Peyer's patch (tissue), 4 donors: ENCODE measurements at regions not wholly inside any gene's neighbourhood (a gene's known extent, or its start where the extent isn't known, plus 50 kb on each side); places are given as distances from the start of the nearest gene placed in this dataset.
"Not testable (repeated sequence)": the region's sequence is repeated elsewhere in the genome, so short reads cannot be mapped to it uniquely, and the experiment has no call there.

ENCODE experiments used
- DNase-seq, 3 donors: peaks; one replicate each; pipeline ENCODE4 v3.0.0-alpha.2; 2017 to 2019
- H3K27ac ChIP-seq, 4 donors: fragments of 200-600 bp; sonication (generic); one replicate each; pipeline ENCODE4 v1.5.1; 2016 to 2019
- H3K27me3 ChIP-seq, 2 donors: fragments of 200-600 bp; sonication (generic); one replicate each; pipeline ENCODE4 v1.5.1; 2019
- H3K36me3 ChIP-seq, 3 donors: fragments of 200-600 bp; sonication (generic); one replicate each; pipeline ENCODE4 v1.5.1; 2016 to 2019
- H3K4me1 ChIP-seq, 4 donors: fragments of 200-600 bp; sonication (generic); one replicate each; pipeline ENCODE4 v1.5.1; 2016 to 2019
- H3K4me3 ChIP-seq, 4 donors: fragments of 200-600 bp; sonication (generic); 1 replicate in 3 of 4; 2 replicates in 1 of 4; pipeline ENCODE4 v1.5.1; 2016 to 2019; ENCODE audit warnings: mild to moderate bottlenecking in 1 of 4
- H3K9me3 ChIP-seq, 4 donors: fragments of 200-600 bp; sonication (generic); one replicate each; pipeline ENCODE4 v1.5.1; 2016 to 2019; ENCODE audit warnings: mild to moderate bottlenecking in 1 of 4
- POLR2A ChIP-seq, 2 donors: fragments of 450-650 bp; IDR thresholded peaks; one replicate each; pipeline ENCODE4 v1.5.1; 2017; ENCODE audit warnings: antibody characterized with exemption in 2 of 2, mild to moderate bottlenecking in 2 of 2, moderate library complexity in 2 of 2
- TF ChIP-seq, protein P1 (sequence below), 6 experiments: fragments of 450-650 bp in 4 of 6; fragments of 200-600 bp in 2 of 6; sonication (generic) in 1 of 6; IDR thresholded peaks; one replicate each; pipeline ENCODE4 v1.5.1; 2017 to 2019; ENCODE audit warnings: antibody characterized with exemption in 6 of 6, mild to moderate bottlenecking in 3 of 6, moderate library complexity in 1 of 6

DNA sequence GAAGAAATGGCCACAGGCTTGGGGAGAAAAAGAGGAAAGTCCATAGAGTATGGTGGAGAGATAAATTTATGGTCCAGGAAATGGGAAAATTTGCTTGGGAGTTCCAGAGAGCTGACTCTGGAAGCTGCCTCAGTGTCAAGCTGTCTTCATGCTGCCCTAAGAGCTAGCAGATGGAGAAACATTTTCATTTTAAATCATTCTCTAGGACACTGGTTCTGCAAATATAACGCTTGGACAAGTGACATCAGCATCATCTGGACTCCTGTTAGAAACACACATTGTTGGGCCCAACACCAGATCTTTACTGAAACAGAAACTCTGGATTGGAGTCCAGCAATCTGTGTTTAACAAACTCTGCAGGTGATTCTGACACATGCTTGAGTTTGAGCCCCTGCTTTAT lies 592.0 kb upstream of the KLF12 start:
- H3K4me3 ChIP-seq: no peak overlapping the region
- no peaks in the 10 kb centered on the region for H3K27me3 ChIP-seq
- H3K27ac ChIP-seq: no peak overlapping the region
- no peaks in the 10 kb centered on the region for H3K9me3 ChIP-seq
- DNase-seq: no peak
- H3K36me3 ChIP-seq: no peaks in the 10 kb centered on the region
- H3K4me1 ChIP-seq: no peaks in the 10 kb centered on the region
- TF ChIP-seq, protein P1, sequence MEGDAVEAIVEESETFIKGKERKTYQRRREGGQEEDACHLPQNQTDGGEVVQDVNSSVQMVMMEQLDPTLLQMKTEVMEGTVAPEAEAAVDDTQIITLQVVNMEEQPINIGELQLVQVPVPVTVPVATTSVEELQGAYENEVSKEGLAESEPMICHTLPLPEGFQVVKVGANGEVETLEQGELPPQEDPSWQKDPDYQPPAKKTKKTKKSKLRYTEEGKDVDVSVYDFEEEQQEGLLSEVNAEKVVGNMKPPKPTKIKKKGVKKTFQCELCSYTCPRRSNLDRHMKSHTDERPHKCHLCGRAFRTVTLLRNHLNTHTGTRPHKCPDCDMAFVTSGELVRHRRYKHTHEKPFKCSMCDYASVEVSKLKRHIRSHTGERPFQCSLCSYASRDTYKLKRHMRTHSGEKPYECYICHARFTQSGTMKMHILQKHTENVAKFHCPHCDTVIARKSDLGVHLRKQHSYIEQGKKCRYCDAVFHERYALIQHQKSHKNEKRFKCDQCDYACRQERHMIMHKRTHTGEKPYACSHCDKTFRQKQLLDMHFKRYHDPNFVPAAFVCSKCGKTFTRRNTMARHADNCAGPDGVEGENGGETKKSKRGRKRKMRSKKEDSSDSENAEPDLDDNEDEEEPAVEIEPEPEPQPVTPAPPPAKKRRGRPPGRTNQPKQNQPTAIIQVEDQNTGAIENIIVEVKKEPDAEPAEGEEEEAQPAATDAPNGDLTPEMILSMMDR (IDR thresholded peaks at IDR 0.05): no peak
- no peak for TF ChIP-seq POLR2A (IDR thresholded peaks at IDR 0.05)

DNA sequence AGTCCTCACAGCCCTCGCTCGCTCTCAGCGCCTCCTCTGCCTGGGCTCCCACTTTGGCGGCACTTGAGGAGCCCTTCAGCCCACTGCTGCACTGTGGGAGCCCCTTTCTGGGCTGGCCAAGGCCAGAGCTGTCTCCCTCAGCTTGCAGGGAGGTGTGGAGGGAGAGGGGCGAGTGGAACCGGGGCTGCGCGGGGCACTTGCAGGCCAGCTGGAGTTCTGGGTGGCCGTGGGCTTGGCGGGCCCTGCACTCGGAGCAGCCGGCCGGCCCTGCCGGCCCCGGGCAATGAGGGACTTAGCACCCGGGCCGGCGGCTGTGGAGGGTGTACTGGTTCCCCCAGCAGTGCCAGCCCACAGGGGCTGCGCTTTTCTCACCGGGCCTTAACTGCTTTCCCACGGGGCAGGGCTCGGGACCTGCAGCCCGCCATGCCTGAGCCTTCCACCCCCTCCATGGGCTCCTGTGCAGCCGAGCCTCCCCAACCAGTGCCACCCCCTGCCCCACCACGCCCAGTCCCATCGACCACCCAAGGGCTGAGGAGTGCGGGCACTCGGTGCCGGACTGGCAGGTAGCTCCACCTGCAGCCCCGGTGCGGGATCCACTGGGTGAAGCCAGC lies 584.1 kb upstream of the KLF12 start:
- not testable (repeated sequence) for H3K27ac ChIP-seq, H3K4me1 ChIP-seq, DNase-seq

DNA sequence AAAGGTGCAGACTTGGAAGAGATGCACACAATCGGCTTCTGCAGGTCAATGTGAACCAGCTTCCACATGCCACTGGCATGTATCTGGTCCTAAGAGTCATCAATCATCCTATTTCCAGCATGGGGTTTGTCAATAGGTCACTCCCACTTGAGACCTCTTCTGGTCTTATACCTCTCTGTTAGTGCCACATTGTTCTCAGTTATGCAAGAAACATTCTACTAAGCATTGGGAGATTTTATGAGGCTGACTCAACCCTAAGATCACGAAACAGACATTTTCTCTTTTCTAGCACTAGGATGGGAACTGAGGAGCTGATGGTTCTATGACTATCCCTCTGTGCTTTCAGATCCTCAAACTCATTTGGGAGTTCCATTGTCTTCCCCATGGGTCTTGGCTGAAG lies 581.5 kb upstream of the KLF12 start:
- Histone ChIP-seq H3K4me1 (no peaks in the 10 kb centered on the region), H3K4me3 (no peak overlapping the region), H3K27ac (no peak overlapping the region), H3K9me3 (no peaks in the 10 kb centered on the region), H3K36me3 (no peaks in the 10 kb centered on the region), H3K27me3 (no peaks in the 10 kb centered on the region)
- DNase-seq: no peak
- TF ChIP-seq POLR2A (IDR thresholded peaks at IDR 0.05): no peak
- TF ChIP-seq, protein P1 (IDR thresholded peaks at IDR 0.05): no peak

More for the DNA sequence above, 584.1 kb upstream of the KLF12 start:
- H3K4me3 ChIP-seq, H3K27me3 ChIP-seq, H3K9me3 ChIP-seq, H3K36me3 ChIP-seq: not testable (repeated sequence)

DNA sequence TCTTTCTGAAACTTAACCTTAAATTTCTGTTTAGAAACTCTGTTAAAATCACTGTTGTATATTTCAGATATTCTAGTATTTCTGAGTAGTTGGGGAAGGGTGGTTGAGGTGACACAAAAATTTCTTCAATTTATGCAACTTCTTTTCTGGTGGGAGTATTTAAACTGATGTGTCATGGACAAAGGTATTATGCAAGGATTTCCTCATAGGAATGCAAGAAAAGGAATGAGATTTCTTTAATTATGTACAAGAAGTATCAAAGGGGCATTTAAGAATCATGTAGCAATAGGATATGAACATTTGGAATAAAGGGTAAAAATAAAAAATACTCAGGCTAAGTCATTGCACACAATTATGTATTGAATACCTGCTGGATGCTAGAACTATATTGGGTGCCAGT lies 575.8 kb upstream of the KLF12 start:
- Histone ChIP-seq H3K27ac (no peak overlapping the region), H3K4me1 (no peaks in the 10 kb centered on the region), H3K4me3 (no peak overlapping the region), H3K27me3 (no peaks in the 10 kb centered on the region), H3K36me3 (no peaks in the 10 kb centered on the region), H3K9me3 (no peaks in the 10 kb centered on the region)
- DNase-seq: no peak
- TF ChIP-seq, protein P1 (IDR thresholded peaks at IDR 0.05): no peak
- no peak for TF ChIP-seq POLR2A (IDR thresholded peaks at IDR 0.05)

DNA sequence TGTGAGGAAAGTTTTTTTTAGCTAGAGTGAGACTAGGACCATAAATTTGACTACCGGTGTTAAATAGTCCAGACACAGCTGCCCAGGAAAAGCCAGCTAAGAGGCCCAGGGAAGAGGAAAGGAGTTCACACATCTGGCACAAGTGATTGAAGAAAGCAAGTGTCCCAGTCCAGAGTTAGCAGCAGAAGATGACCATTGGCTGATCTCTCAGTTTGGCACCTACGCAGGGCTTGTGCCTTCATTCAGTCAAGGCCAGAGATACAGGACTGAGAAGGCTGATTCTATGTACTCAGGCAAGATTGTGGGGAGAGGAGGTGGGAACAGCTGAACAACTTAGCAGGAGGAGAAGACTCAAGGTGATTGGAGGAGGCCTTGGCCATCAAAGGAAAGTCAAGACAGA lies 575.0 kb upstream of the KLF12 start:
- H3K4me1 ChIP-seq: no peaks in the 10 kb centered on the region
- TF ChIP-seq, protein P1 (IDR thresholded peaks at IDR 0.05): no peak
- TF ChIP-seq POLR2A (IDR thresholded peaks at IDR 0.05): no peak
- no peaks in the 10 kb centered on the region for H3K27me3 ChIP-seq
- H3K36me3 ChIP-seq: no peaks in the 10 kb centered on the region
- DNase-seq: no peak
- no peak overlapping the region for H3K27ac ChIP-seq
- no peak overlapping the region for H3K4me3 ChIP-seq
- H3K9me3 ChIP-seq: no peaks in the 10 kb centered on the region

DNA sequence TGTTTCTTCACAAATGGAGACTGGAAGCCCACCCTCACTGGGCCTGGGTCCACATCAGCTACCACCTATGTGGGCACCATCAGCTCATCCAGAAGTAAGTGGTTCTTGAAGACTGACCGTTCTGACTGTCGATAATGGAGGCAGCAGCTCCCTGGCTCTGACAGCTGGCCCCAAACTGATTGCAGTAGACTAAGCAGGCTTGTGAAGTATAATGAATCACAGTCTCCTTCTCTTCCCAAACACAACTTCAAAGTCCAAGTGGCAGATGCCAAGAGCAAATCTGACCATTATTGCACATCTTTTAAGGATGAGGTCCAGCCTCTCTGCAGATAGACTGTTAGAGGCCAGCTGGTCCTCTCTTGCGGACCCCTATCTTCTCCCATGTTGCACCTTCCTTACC lies 574.4 kb upstream of the KLF12 start:
- TF ChIP-seq POLR2A (IDR thresholded peaks at IDR 0.05): no peak
- TF ChIP-seq, protein P1 (IDR thresholded peaks at IDR 0.05): no peak
- H3K9me3 ChIP-seq: no peaks in the 10 kb centered on the region
- no peaks in the 10 kb centered on the region for H3K27me3 ChIP-seq
- no peaks in the 10 kb centered on the region for H3K36me3 ChIP-seq
- no peaks in the 10 kb centered on the region for H3K4me1 ChIP-seq
- H3K27ac ChIP-seq: no peak overlapping the region
- no peak for DNase-seq
- no peak overlapping the region for H3K4me3 ChIP-seq
